Right lobe of liver (tissue), 4 donors: ENCODE measurements at regions not wholly inside any gene's neighbourhood (a gene's known extent, or its start where the extent isn't known, plus 50 kb on each side); places are given as distances from the start of the nearest gene placed in this dataset.
"Not testable (repeated sequence)": the region's sequence is repeated elsewhere in the genome, so short reads cannot be mapped to it uniquely, and the experiment has no call there.

ENCODE experiments used
- POLR2A ChIP-seq: fragments of 450-650 bp; IDR thresholded peaks from one replicate; pipeline ENCODE4 v1.6.1; 2017; ENCODE audit warnings: antibody characterized with exemption, mild to moderate bottlenecking
- TF ChIP-seq, protein P1 (sequence below), 4 donors: fragments of 200-600 bp in 3 of 4; fragments of 450-650 bp in 1 of 4; IDR thresholded peaks; one replicate each; pipeline versions ENCODE4 v1.5.1 to v1.8.0; 2016 to 2022; ENCODE audit warnings: antibody characterized with exemption in 4 of 4, mild to moderate bottlenecking in 2 of 4
- donor health status: DM: no; HTN: no; CAD: no.
- donor health status: DM: no; HTN: no; CAD: no.
- donor health status: DM: no; HTN: yes; CAD: no.

DNA sequence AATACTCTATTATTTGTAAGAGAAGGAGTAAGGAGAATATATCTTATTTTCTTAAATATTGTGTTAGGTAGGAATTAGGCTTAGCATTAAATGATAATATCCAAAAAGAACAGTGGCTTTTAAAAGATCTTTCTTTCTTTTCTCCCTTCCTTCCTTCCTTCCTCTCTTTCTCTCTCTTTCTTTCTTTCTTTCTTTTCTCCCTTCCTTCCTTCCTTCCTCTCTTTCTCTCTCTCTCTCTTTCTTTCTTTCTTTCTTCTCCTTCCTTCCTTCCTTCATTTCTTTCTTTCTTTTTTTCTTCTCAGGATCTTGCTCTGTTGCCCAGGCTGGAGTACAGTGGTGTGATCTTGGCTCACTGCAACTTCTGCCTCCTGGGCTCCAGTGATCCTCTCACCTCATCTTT, 74.8 kb upstream of the ELOVL5 start:
- TF ChIP-seq, protein P1, sequence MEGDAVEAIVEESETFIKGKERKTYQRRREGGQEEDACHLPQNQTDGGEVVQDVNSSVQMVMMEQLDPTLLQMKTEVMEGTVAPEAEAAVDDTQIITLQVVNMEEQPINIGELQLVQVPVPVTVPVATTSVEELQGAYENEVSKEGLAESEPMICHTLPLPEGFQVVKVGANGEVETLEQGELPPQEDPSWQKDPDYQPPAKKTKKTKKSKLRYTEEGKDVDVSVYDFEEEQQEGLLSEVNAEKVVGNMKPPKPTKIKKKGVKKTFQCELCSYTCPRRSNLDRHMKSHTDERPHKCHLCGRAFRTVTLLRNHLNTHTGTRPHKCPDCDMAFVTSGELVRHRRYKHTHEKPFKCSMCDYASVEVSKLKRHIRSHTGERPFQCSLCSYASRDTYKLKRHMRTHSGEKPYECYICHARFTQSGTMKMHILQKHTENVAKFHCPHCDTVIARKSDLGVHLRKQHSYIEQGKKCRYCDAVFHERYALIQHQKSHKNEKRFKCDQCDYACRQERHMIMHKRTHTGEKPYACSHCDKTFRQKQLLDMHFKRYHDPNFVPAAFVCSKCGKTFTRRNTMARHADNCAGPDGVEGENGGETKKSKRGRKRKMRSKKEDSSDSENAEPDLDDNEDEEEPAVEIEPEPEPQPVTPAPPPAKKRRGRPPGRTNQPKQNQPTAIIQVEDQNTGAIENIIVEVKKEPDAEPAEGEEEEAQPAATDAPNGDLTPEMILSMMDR (IDR thresholded peaks at IDR 0.05) = not testable (repeated sequence)
- TF ChIP-seq POLR2A = not testable (repeated sequence)
